ENCODE measurements at regions not wholly inside any gene's neighbourhood (a gene's known extent, or its start where the extent isn't known, plus 50 kb on each side); places are given as distances from the start of the nearest gene placed in this dataset.

- Histone ChIP-seq H2BK20ac (ENCODE audit: low read length) (no peak overlapping the region), H3K27ac (ENCODE audit: low read depth, low read length) (no peak overlapping the region), H4K20me1 (replicated peaks in 1 of 2; ENCODE audit: control insufficient read depth in 1 of 2, insufficient read depth in 2 of 2, low read length in 2 of 2) (no peaks in the 10 kb centered on the region), H3K18ac (ENCODE audit: extremely low read depth, low read length) (no peak overlapping the region), H4K91ac (replicated peaks; ENCODE audit: insufficient read length, low read length) (no peak overlapping the region), H2BK5ac (ENCODE audit: low read depth, low read length) (no peak overlapping the region), H3K14ac (ENCODE audit: insufficient read length) (no peak overlapping the region), H3K4ac (replicated peaks; ENCODE audit: insufficient read length, low read depth, low read length) (no peak overlapping the region), H3K4me1 (replicated peaks in 1 of 4; ENCODE audit: control insufficient read depth in 3 of 4, insufficient read depth in 4 of 4, low read length in 3 of 4) (no peaks in the 10 kb centered on the region), H3K9me3 (ENCODE audit: insufficient read depth in 2 of 2, low read depth in 1 of 2, low read length in 1 of 2) (peaks cover 7 to 9% of the 10 kb centered on the region in 2 experiments; a peak in 2 of 4 replicates), H3K56ac (replicated peaks; ENCODE audit: insufficient read length, low read depth, low read length) (no peak overlapping the region), H3K23me2 (ENCODE audit: low read depth, low read length) (no peaks in the 10 kb centered on the region), H3K79me2 (ENCODE audit: control insufficient read depth in 1 of 2, insufficient read depth in 2 of 2, low read length in 2 of 2) (no peaks in the 10 kb centered on the region), H3K9ac (replicated peaks in 1 of 4; ENCODE audit: extremely low read depth in 1 of 4, low read depth in 3 of 4, low read length in 3 of 4) (no peak overlapping the region), H3K23ac (ENCODE audit: insufficient read length) (no peak overlapping the region), H3K4me2 (ENCODE audit: insufficient read depth in 1 of 2, low read depth in 2 of 2, low read length in 2 of 2) (no peak overlapping the region), H3K27me3 (replicated peaks in 1 of 4; ENCODE audit: control insufficient read depth in 3 of 4, extremely low read depth in 1 of 4, insufficient read depth in 3 of 4, low read length in 3 of 4) (no peaks in the 10 kb centered on the region), H2AK5ac (ENCODE audit: low read depth, low read length) (no peak overlapping the region), H2BK120ac (replicated peaks; ENCODE audit: low read depth, low read length) (no peak overlapping the region), H4K8ac (ENCODE audit: extremely low read depth, insufficient read depth, low read length) (no peak overlapping the region), H4K5ac (ENCODE audit: insufficient read length, low read depth, low read length) (no peak overlapping the region), H3K36me3 (ENCODE audit: control insufficient read depth in 2 of 4, insufficient read depth in 4 of 4, low read length in 3 of 4) (no peaks in the 10 kb centered on the region), H2BK15ac (ENCODE audit: low read length) (no peak overlapping the region), H2AFZ (ENCODE audit: low read length) (no peak overlapping the region), H2BK12ac (ENCODE audit: low read depth, low read length) (no peak overlapping the region), H3K4me3 (ENCODE audit: extremely low read depth in 1 of 4, insufficient read depth in 2 of 4, low read depth in 3 of 4, low read length in 4 of 4) (no peak overlapping the region), H3K79me1 (ENCODE audit: low read depth, low read length) (no peaks in the 10 kb centered on the region)
- CTCF ChIA-PET (ENCODE audit: partially characterized antibody) = no interaction called here
- 91% methylated on average over 4 of the region's 4 CpGs; no CpG with 5 or more reads in 1 of the 2 experiments for WGBS, 2 experiments (ENCODE audit: extremely low coverage in 1 of 2, insufficient coverage in 1 of 2, insufficient read length in 1 of 2, insufficient replicate concordance in 2 of 2, low coverage in 1 of 2, low lambda C conversion rate in 2 of 2, missing lambda C conversion rate in 1 of 2)
- FAIRE-seq (no peak), DNase-seq (ENCODE audit: low read depth in 1 of 2, low spot score in 2 of 2) (no peak)
- POLR2A ChIA-PET (ENCODE audit: partially characterized antibody) = no interaction called here
- TF ChIP-seq CBX5 (IDR thresholded peaks at IDR 0.05; ENCODE audit: low read depth, low read length) (no peak), KDM4A (IDR thresholded peaks at IDR 0.05; ENCODE audit: low read depth, low read length, severe bottlenecking) (no peak), CTBP2 (IDR thresholded peaks at IDR 0.05; ENCODE audit: borderline replicate concordance, insufficient read depth, insufficient read length, low read length) (no peak), E2F6 (IDR thresholded peaks at IDR 0.05) (no peak), SIX5 (IDR thresholded peaks at IDR 0.05; ENCODE audit: low read depth, low read length) (no peak), SIN3A (conservative IDR thresholded peaks at IDR 0.05 in 1 of 2, IDR thresholded peaks at IDR 0.05 in 1 of 2; ENCODE audit: low read depth in 1 of 2, low read length in 2 of 2) (no peak), RAD21 (IDR thresholded peaks at IDR 0.05 in 1 of 2, conservative IDR thresholded peaks at IDR 0.05 in 1 of 2; ENCODE audit: low read depth in 2 of 2, low read length in 2 of 2) (no peak), POLR2AphosphoS5 (IDR thresholded peaks at IDR 0.05; ENCODE audit: low read depth, low read length) (no peak), GABPA (IDR thresholded peaks at IDR 0.05; ENCODE audit: borderline replicate concordance, insufficient read depth, low read length) (no peak)
Measured at GRCh38 chr13:106263801-106264200, 271.7 kb downstream of the EFNB2 start.
